ENCODE measurements at regions not wholly inside any gene's neighbourhood (a gene's known extent, or its start where the extent isn't known, plus 50 kb on each side); places are given as distances from the start of the nearest gene placed in this dataset.

GRCh38 chrX:25124391-25124790 lies 108.6 kb upstream of the ARX start:
- 0% methylated on average over 1 of the region's 2 CpGs for WGBS (ENCODE audit: insufficient coverage, low coverage, missing lambda C conversion rate)
- no peak overlapping the region for H3K27ac ChIP-seq (ENCODE audit: extremely low read depth, low read depth, low read length)
- H3K4me1 ChIP-seq (replicated peaks in 1 of 2; ENCODE audit: control insufficient read depth in 2 of 2, insufficient read depth in 2 of 2, low read length in 2 of 2), result no peaks in the 10 kb centered on the region
- no peaks in the 10 kb centered on the region for H3K27me3 ChIP-seq (ENCODE audit: control insufficient read depth in 2 of 2, insufficient read depth in 2 of 2, low read length in 2 of 2)
- H3K4me3 ChIP-seq, result no peak overlapping the region
- H3K9me1 ChIP-seq (ENCODE audit: control insufficient read depth, insufficient read depth, low read length), result no peaks in the 10 kb centered on the region
- no TSS peak for BruUV-seq (replicated peaks)
- TF ChIP-seq EHMT2 (IDR thresholded peaks at IDR 0.05) (no peak), SAP30 (IDR thresholded peaks at IDR 0.05; ENCODE audit: borderline replicate concordance, insufficient read depth, low read depth, low read length, poor library complexity, severe bottlenecking) (no peak), RHOXF2B (CRISPR knock-in tag; conservative IDR thresholded peaks at IDR 0.05) (no peak), LEF1 (IDR thresholded peaks at IDR 0.05) (no peak), CHCHD3 (CRISPR knock-in tag; IDR thresholded peaks at IDR 0.05) (no peak), RFX5 (IDR thresholded peaks at IDR 0.05; ENCODE audit: low read depth, low read length) (no peak), HIVEP1 (CRISPR knock-in tag; IDR thresholded peaks at IDR 0.05) (no peak), ATF1 (CRISPR knock-in tag; IDR thresholded peaks at IDR 0.05) (no peak), ATF1 (tag; IDR thresholded peaks at IDR 0.05) (no peak), PHF8 (IDR thresholded peaks at IDR 0.05; ENCODE audit: borderline replicate concordance, low read length) (no peak), ZNF253 (CRISPR knock-in tag; conservative IDR thresholded peaks at IDR 0.05) (no peak), RNF219 (CRISPR knock-in tag; IDR thresholded peaks at IDR 0.05) (no peak), PHB (CRISPR knock-in tag; IDR thresholded peaks at IDR 0.05) (no peak), FOXK2 (conservative IDR thresholded peaks at IDR 0.05 in 1 of 2, IDR thresholded peaks at IDR 0.05 in 1 of 2; ENCODE audit: low read depth in 2 of 2) (no peak), MTA3 (IDR thresholded peaks at IDR 0.05; ENCODE audit: borderline replicate concordance) (no peak), SAFB (IDR thresholded peaks at IDR 0.05; ENCODE audit: borderline replicate concordance, low read depth, low read length) (no peak), ZFP91 (CRISPR knock-in tag; IDR thresholded peaks at IDR 0.05) (no peak), RNF2 (IDR thresholded peaks at IDR 0.05) (no peak)
- intact Hi-C loops (cut with micrococcal nuclease), result no loop called here
- CTCF ChIA-PET (ENCODE audit: low intra/inter-chr PET ratio), result no interaction called here
- H3K9ac ChIP-seq (ENCODE audit: insufficient read depth in 1 of 2, low read depth in 2 of 2, low read length in 2 of 2), result no peak overlapping the region
- H3K4me2 ChIP-seq (ENCODE audit: insufficient read depth, low read length), result no peak overlapping the region
- H4K20me1 ChIP-seq (replicated peaks; ENCODE audit: control insufficient read depth, insufficient read depth, low read length), result no peaks in the 10 kb centered on the region
- no peaks in the 10 kb centered on the region for H3K9me3 ChIP-seq (replicated peaks; ENCODE audit: control insufficient read depth, insufficient read depth, low read depth, low read length)
- ATAC-seq (no peak), DNase-seq (ENCODE audit: extremely low read depth in 1 of 4, low spot score in 3 of 4) (no peak), FAIRE-seq (no peak)
- in situ Hi-C loops (cut with MboI), result no loop called here
- no peaks in the 10 kb centered on the region for H3K79me2 ChIP-seq (ENCODE audit: control insufficient read depth, insufficient read depth, low read length)
- no peak overlapping the region for H2AFZ ChIP-seq (ENCODE audit: low read depth, low read length)
- POLR2A ChIA-PET, result no interaction called here
- H3K36me3 ChIP-seq (ENCODE audit: control insufficient read depth, insufficient read depth, low read length), result no peaks in the 10 kb centered on the region
